ENCODE measurements at regions not wholly inside any gene's neighbourhood (a gene's known extent, or its start where the extent isn't known, plus 50 kb on each side); places are given as distances from the start of the nearest gene placed in this dataset.

DNA sequence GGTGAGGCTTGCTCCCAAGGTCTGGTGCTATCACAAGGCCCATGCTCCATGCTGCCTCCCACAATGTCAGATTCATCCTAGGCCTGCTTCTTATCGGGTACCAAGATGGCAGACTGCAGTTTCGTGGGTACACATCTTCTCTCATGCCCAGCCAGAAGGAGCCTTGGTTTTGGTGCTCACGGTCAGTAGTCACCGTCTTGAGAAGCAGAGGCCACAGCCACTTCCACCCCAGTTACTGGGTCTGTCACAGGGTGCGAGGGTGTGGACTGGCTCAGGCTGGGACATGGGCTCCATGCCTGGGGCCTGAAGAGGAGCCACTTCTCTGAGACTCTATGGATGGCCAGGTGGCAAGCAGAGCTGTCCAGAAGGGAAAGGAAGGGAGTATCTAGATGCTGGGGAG is 178.8 kb upstream of the HS6ST1 start:
- peak; percentile 36 for DNase-seq (ENCODE audit: low spot score)
- intact Hi-C loops (cut with DNase I), result no loop called here

GRCh38 chr2:128498086-128498485 is 179.4 kb upstream of the HS6ST1 start:
- DNase-seq (ENCODE audit: low spot score), result peak; percentile 55
- intact Hi-C loops (cut with DNase I), result no loop called here

GRCh38 chr2:128498589-128498988 is 179.9 kb upstream of the HS6ST1 start:
- intact Hi-C loops (cut with DNase I), result no loop called here
- peak; percentile 69 for DNase-seq (ENCODE audit: low spot score)

DNA sequence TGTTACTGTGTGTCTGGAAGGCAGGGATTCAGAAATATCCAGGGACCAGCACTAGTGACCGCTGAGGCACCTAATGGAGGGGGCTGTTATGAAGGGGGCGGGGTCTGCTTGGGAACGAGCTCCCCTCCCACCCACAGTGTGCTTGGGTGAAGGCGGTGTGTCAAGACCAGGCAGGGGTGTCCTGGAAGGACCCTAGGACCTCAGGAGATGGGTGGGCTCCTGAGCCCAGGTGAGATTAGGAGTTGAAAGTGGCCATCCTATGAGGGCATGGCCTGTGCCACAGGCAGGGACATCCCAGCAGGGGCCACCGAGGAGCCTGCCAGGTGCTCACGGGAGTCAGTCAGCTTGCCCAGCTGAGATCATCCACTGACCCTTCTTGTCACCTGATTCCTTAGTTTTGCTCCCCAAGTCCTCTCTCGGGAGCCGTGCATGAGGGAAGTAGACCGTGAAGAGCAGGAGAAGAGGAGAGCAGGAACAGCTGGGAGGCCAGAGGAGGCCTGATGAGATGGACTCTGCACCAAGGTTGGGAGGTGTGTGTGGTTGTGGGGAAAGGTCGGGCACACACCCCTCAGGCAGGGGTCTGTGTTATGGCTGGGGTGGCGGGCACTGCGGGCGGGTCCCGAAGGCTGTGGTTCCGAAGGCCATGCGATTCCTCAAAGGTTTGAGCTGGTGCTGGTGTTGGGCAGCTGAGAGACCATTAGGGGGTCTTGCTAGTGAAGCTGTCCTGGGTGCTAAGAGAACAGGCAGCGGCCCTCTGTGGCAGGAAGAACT is 180.9 kb upstream of the HS6ST1 start:
- intact Hi-C loops (cut with DNase I), result no loop called here
- peak; percentile 60 for DNase-seq (ENCODE audit: low spot score)

DNA sequence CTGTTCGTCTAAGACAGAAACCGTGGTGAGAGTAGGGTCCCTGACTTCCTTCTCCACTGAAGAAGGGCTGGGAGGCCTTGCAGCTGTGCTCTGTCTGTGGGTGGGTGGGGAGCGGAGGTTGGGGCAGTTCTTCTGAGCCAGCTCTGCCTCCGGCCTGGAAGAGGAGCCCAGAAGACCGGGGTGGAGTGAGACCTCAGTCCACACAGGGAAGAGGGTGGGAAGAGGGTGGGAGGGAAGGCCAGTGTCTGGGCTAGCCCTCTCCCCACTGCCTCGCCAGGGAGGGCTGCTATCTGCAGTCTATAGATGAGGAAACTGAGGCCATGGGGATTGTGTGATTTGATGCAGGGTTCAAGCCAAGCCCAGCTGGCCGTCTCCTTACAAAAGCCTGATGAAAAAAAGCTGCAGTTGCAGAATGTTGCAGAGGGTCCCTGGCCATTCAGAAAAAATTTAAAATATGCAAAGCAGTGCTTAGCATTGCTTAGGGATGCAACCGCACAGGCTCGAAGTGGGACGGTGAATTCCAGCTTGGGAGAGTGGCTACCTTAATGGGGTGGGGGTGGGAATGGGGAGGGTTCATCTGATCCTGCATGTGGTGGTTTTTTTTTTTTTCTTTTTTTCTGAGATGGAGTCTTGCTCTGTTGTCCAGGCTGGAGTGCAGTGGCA is 181.6 kb upstream of the HS6ST1 start:
- peak; percentile 29 for DNase-seq (ENCODE audit: low spot score)

DNA sequence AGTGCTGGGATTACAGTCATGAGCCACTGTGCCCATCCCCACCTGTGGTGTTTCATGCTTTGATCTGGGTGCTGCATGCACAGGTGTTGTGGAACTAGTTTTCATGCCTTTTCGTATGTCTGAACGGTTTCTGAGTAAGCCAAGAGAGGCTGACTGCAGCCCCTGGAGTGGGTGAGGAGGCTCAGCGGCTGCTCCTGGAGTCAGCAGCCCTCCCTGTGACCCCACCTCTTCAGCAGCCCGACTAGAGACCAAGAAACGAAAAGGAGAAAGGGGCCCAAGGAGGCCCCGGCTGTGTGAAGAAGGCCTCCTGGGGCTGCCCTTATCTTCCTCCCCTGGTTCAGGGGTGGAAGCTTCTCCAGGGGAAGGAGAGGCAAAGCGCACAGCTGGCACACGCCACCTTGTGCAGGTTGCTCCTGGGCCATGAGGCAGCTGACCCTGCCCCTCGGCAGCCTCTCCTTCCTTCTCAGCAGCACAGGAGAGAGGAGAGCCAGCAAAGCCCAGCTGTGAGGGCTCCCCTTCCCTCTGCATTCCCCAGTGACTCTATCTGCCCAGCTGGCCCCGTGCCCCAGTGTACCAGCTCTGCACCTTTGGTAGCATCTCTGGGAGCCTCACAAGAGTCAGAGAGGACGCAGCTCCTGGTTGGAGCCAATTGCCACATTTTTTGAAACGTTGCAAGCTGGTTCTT is 182.5 kb upstream of the HS6ST1 start:
- intact Hi-C loops (cut with DNase I), result no loop called here
- DNase-seq (ENCODE audit: low spot score), result peak; percentile 62

More for the DNA sequence above, 181.6 kb upstream of the HS6ST1 start:
- intact Hi-C loops (cut with DNase I), result no loop called here

DNA sequence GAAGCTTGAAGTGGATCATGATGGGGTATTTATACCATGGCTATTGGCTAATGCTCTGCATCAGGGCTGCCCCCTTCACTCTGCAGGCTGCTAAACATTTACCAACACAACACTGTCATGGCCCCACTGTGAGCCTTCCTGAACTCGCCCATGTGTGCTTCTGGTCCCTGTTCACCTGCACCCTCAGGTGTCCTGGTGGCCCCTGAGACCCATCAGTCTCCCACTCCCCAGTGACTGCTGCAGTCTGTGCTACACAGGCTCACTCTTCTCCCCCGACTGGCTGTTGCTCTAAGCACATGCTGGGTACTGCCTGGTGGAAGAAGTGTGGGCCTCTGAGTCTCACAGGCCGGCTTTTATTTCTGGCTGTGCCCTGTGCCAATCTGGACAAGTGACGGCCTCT is 183.0 kb upstream of the HS6ST1 start:
- intact Hi-C loops (cut with DNase I), result no loop called here
- peak; percentile 54 for DNase-seq (ENCODE audit: low spot score)

DNA sequence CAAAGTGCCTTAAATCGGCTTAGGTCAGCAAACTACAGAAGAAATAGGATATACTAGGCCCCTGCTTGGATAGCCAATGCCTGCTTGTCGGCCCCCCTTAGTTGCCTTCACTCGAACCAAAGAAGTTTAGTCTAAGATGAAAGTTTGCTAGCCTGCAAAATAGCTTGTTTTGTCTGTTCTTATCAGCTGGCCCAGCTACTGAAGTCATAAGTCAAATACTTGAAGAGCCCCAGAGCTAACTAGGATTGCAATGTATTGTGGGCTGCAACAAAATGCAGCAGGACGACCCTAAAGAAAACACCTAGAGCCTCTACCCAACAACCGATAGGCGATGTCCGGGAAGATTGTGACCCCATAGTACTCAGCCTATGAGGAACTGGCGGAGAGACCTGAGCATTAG is 183.5 kb upstream of the HS6ST1 start:
- intact Hi-C loops (cut with DNase I), result no loop called here

DNA sequence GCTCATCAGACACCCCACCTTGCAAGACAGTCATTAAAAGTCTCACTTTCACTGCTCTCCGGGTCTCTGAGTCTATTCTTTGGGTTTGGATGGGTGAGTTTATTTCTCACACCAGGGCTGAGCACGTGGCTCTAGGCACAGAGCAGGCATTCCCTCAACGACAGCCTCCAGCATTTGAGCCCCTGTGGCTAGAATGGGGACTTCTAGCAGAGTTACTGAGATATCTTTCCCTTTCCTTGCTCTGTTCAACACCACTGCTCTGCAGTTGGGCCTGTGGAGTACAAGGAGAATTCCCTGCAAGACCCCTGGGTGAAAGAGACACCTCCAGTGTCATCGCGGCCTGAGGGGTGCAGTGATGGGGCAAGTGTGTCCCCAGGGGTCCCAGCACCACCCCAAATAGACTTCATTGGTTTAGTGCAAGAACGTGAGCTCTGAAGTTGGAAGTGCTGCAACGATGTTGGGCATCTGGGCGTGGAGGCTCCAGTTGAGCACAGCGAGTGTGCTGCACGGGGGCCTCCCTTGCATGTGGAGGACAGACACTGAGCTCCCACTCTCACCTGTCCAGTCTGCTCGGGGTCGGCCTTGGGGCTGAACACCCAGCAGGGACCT is 184.1 kb upstream of the HS6ST1 start:
- intact Hi-C loops (cut with DNase I), result no loop called here
- DNase-seq (ENCODE audit: low spot score), result peak; percentile 56

More for the DNA sequence above, 183.5 kb upstream of the HS6ST1 start:
- DNase-seq (ENCODE audit: low spot score), result no peak

GRCh38 chr2:128503399-128504245 is 185.0 kb upstream of the HS6ST1 start:
- intact Hi-C loops (cut with DNase I), result no loop called here
- DNase-seq (ENCODE audit: low spot score), result peak; percentile 69

- DNase-seq (ENCODE audit: low spot score), result peak; percentile 55
- intact Hi-C loops (cut with DNase I), result no loop called here
Observed at GRCh38 chr2:128504246-128505149, 185.8 kb upstream of the HS6ST1 start.

- intact Hi-C loops (cut with DNase I), result no loop called here
- no peak for DNase-seq (ENCODE audit: low spot score)
Observed at GRCh38 chr2:128505150-128505490, 186.5 kb upstream of the HS6ST1 start.

GRCh38 chr2:128505575-128506526 is 187.2 kb upstream of the HS6ST1 start:
- peak; percentile 28 for DNase-seq (ENCODE audit: low spot score)
- intact Hi-C loops (cut with DNase I), result no loop called here

GRCh38 chr2:128506534-128506933 is 187.9 kb upstream of the HS6ST1 start:
- DNase-seq (ENCODE audit: low spot score), result no peak
- intact Hi-C loops (cut with DNase I), result no loop called here

GRCh38 chr2:128510701-128511397 is 192.2 kb upstream of the HS6ST1 start:
- peak; percentile 12 for DNase-seq (ENCODE audit: low spot score)
- intact Hi-C loops (cut with DNase I), result no loop called here

DNA sequence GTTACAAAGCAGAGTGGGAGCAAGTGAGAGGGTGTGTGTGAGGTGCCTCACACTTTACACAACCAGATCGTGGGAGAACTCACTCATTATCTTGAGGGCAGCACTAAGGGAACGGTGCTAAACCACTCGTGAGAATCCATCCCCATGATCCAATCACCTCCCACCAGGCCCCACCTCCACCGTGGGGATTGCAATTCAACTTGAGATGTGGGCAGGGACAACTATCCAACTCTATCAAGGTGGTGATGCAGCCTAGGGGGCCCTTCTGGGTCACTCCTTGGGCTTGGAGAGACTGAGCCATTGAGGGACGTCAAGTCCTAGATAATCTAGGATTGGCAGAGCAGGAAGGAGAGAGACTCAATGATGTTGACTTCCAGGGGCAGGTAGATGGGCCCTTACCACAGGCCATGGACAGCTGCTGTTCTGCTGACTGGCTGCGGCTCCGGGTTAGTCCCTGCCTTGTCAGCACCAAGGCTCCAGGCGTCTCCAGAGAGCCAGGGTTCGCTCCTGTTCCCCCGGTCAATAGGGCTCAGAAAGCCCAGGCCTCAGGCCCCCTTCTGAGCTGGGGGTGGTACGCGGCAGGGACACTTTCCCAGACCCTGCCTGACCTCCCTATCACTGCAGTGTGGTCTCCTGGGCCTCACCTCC is 193.2 kb upstream of the HS6ST1 start:
- intact Hi-C loops (cut with DNase I), result no loop called here
- DNase-seq (ENCODE audit: low spot score), result peak; percentile 50

Data from posterior vena cava (tissue), 2 donors.